ENCODE measurements at regions not wholly inside any gene's neighbourhood (a gene's known extent, or its start where the extent isn't known, plus 50 kb on each side); places are given as distances from the start of the nearest gene placed in this dataset.
"Not testable (repeated sequence)": the region's sequence is repeated elsewhere in the genome, so short reads cannot be mapped to it uniquely, and the experiment has no call there.

DNA sequence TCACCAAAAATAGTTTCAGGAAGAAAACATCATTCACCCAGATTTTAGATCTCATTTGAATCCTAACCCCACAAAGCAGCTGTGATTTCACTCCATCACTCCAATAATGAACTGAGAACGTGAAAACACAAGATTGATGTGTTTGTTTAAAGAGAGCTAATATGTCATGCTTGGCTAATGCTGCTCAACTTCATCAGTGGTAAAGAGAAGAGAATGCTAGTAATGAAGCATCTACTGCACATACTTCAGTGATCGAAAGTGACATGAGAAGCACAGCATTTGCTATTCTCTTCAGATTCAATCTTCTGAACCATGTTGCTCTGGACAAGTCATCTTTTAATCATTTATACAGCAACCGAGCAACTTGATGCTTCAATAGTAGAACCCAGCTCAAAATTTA lies 874.7 kb downstream of the EFNA5 start:
- Mint-ChIP-seq H3K36me3 (ENCODE audit: low read depth) (no peaks in the 10 kb centered on the region), H3K4me3 (no peak overlapping the region), H3K9me3 (no peaks in the 10 kb centered on the region), H3K27ac (no peak overlapping the region), H3K27me3 (ENCODE audit: insufficient read depth) (no peaks in the 10 kb centered on the region), H3K4me1 (peaks cover 9% of the 10 kb centered on the region)
- WGBS, 2 experiments (ENCODE audit: insufficient coverage in 1 of 2, insufficient read length in 1 of 2) = 97 to 100% methylated on average over 1 to 2 of the region's 3 CpGs
- DNase-seq = no peak
- Histone ChIP-seq H3K27ac (ENCODE audit: low read depth, low read length) (no peak overlapping the region), H3K9ac (ENCODE audit: extremely low read depth, low read length, poor library complexity, severe bottlenecking) (no peak overlapping the region), H3K4me3 (ENCODE audit: low read length) (no peak overlapping the region), H3K36me3 (ENCODE audit: control insufficient read depth, insufficient read depth, low read length) (no peaks in the 10 kb centered on the region), H3K4me1 (ENCODE audit: control insufficient read depth, insufficient read depth, low read length) (peaks cover 2% of the 10 kb centered on the region), H3K27me3 (ENCODE audit: control insufficient read depth, insufficient read depth, low read length, poor library complexity, severe bottlenecking) (no peaks in the 10 kb centered on the region), H3K9me3 (ENCODE audit: control insufficient read depth, low read length) (no peaks in the 10 kb centered on the region)
- TF ChIP-seq, protein P1, sequence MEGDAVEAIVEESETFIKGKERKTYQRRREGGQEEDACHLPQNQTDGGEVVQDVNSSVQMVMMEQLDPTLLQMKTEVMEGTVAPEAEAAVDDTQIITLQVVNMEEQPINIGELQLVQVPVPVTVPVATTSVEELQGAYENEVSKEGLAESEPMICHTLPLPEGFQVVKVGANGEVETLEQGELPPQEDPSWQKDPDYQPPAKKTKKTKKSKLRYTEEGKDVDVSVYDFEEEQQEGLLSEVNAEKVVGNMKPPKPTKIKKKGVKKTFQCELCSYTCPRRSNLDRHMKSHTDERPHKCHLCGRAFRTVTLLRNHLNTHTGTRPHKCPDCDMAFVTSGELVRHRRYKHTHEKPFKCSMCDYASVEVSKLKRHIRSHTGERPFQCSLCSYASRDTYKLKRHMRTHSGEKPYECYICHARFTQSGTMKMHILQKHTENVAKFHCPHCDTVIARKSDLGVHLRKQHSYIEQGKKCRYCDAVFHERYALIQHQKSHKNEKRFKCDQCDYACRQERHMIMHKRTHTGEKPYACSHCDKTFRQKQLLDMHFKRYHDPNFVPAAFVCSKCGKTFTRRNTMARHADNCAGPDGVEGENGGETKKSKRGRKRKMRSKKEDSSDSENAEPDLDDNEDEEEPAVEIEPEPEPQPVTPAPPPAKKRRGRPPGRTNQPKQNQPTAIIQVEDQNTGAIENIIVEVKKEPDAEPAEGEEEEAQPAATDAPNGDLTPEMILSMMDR (conservative IDR thresholded peaks at IDR 0.05) = no peak

DNA sequence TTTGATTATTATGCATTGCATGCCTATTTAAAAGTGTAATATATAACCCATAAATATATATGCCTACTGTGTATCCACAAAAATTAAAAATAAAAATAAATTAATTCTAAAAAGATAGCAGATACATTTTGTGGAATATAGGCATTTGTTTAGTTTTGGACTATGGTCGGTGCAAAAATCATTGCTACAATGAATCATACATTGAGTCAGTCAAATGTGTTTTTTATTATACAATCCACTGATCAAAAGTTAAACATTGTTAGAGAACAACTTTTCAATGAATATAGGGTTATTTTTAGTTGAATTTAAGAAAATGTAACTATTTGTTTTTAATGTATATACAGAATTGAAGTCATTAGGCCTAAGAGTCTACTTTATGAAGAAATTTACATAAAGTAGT lies 885.9 kb downstream of the EFNA5 start:
- H3K9me3 ChIP-seq (ENCODE audit: control insufficient read depth, low read length) = no peaks in the 10 kb centered on the region
- Mint-ChIP-seq H3K4me3 (no peak overlapping the region), H3K27ac (no peak overlapping the region), H3K9me3 (no peaks in the 10 kb centered on the region), H3K36me3 (ENCODE audit: low read depth) (no peaks in the 10 kb centered on the region), H3K4me1 (no peaks in the 10 kb centered on the region), H3K27me3 (ENCODE audit: insufficient read depth) (no peaks in the 10 kb centered on the region)
- no peaks in the 10 kb centered on the region for H3K36me3 ChIP-seq (ENCODE audit: control insufficient read depth, insufficient read depth, low read length)
- H3K4me1 ChIP-seq (ENCODE audit: control insufficient read depth, insufficient read depth, low read length) = no peaks in the 10 kb centered on the region
- H3K27ac ChIP-seq (ENCODE audit: low read depth, low read length) = no peak overlapping the region
- no peak for DNase-seq
- TF ChIP-seq, protein P1 (conservative IDR thresholded peaks at IDR 0.05) = no peak
- H3K9ac ChIP-seq (ENCODE audit: extremely low read depth, low read length, poor library complexity, severe bottlenecking) = no peak overlapping the region
- H3K4me3 ChIP-seq (ENCODE audit: low read length) = no peak overlapping the region
- H3K27me3 ChIP-seq (ENCODE audit: control insufficient read depth, insufficient read depth, low read length, poor library complexity, severe bottlenecking) = no peaks in the 10 kb centered on the region
- 71 to 80% methylated on average over 1 of the region's 1 CpG for WGBS, 2 experiments (ENCODE audit: insufficient coverage in 1 of 2, insufficient read length in 1 of 2)

DNA sequence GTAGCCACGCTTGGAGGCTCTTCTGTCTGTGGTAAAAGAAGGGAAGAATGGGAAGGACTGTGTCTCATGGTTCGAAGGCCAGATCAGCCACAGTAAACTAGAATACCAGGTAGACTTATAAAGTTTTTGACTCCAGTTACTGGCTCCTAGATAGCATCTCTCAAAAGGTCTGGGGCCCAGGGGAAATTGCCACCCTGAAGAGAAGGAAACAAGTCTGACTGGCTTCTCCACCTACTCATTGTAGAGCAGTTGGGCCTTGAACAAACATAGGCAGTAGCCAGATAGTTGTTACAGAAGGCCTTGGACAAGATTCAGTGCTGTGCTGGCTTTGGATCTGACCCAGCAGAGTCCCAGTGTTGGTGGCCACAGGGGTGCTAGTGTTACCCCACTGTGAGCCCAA lies 890.4 kb downstream of the EFNA5 start:
- no peak overlapping the region for H3K4me3 Mint-ChIP-seq
- H3K9me3 Mint-ChIP-seq = peaks cover 7% of the 10 kb centered on the region
- no peaks in the 10 kb centered on the region for H3K9me3 ChIP-seq (ENCODE audit: control insufficient read depth, low read length)
- DNase-seq = no peak
- no peaks in the 10 kb centered on the region for H3K4me1 ChIP-seq (ENCODE audit: control insufficient read depth, insufficient read depth, low read length)
- no peaks in the 10 kb centered on the region for H3K27me3 ChIP-seq (ENCODE audit: control insufficient read depth, insufficient read depth, low read length, poor library complexity, severe bottlenecking)
- H3K4me1 Mint-ChIP-seq = no peaks in the 10 kb centered on the region
- H3K27ac ChIP-seq (ENCODE audit: low read depth, low read length) = no peak overlapping the region
- no peak overlapping the region for H3K4me3 ChIP-seq (ENCODE audit: low read length)
- H3K36me3 Mint-ChIP-seq (ENCODE audit: low read depth) = no peaks in the 10 kb centered on the region
- H3K27me3 Mint-ChIP-seq (ENCODE audit: insufficient read depth) = no peaks in the 10 kb centered on the region
- TF ChIP-seq, protein P1 (conservative IDR thresholded peaks at IDR 0.05) = no peak
- no peak overlapping the region for H3K9ac ChIP-seq (ENCODE audit: extremely low read depth, low read length, poor library complexity, severe bottlenecking)
- 88 to 93% methylated on average over 2 of the region's 2 CpGs for WGBS, 2 experiments (ENCODE audit: insufficient coverage in 1 of 2, insufficient read length in 1 of 2)
- H3K27ac Mint-ChIP-seq = no peak overlapping the region
- no peaks in the 10 kb centered on the region for H3K36me3 ChIP-seq (ENCODE audit: control insufficient read depth, insufficient read depth, low read length)

DNA sequence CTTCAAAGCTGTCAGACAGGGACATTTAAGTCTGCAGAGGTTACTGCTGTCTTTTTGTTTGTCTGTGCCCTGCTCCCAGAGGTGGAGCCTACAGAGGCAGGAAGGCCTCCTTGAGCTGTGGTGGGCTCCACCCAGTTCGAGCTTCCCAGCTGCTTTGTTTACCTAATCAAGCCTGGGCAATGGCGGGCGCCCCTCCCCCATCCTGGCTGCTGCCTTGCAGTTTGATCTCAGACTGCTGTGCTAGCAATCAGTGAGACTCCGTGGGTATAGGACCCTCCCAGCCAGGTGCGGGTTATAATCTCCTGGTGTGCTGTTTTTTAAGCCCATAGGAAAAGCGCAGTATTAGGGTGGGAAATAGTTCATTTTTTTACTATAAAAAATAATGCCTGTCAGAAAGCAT lies 894.2 kb downstream of the EFNA5 start:
- not testable (repeated sequence) for H3K27ac Mint-ChIP-seq; H3K4me3 ChIP-seq (ENCODE audit: low read length); H3K4me1 ChIP-seq (ENCODE audit: control insufficient read depth, insufficient read depth, low read length); H3K9me3 ChIP-seq (ENCODE audit: control insufficient read depth, low read length); H3K9me3 Mint-ChIP-seq; H3K27me3 Mint-ChIP-seq (ENCODE audit: insufficient read depth); H3K4me3 Mint-ChIP-seq; H3K27me3 ChIP-seq (ENCODE audit: control insufficient read depth, insufficient read depth, low read length, poor library complexity, severe bottlenecking); H3K9ac ChIP-seq (ENCODE audit: extremely low read depth, low read length, poor library complexity, severe bottlenecking); DNase-seq; H3K4me1 Mint-ChIP-seq; H3K27ac ChIP-seq (ENCODE audit: low read depth, low read length); H3K36me3 Mint-ChIP-seq (ENCODE audit: low read depth); H3K36me3 ChIP-seq (ENCODE audit: control insufficient read depth, insufficient read depth, low read length)
- 82% methylated on average over 5 of the region's 6 CpGs; no CpG with 5 or more reads in 1 of the 2 experiments for WGBS, 2 experiments (ENCODE audit: insufficient coverage in 1 of 2, insufficient read length in 1 of 2)

Data from endodermal cell (in vitro differentiated cells).